PC-3 (cell line): ENCODE measurements at regions not wholly inside any gene's neighbourhood (a gene's known extent, or its start where the extent isn't known, plus 50 kb on each side); places are given as distances from the start of the nearest gene placed in this dataset.

Experiments
- ATAC-seq: fragments of 200-7000 bp; cut with Tn5 transposase; 2 replicates; pipeline ENCODE4 v1.9.1; 2020; ENCODE audit warnings: mild to moderate bottlenecking, moderate library complexity
- BruUV-seq: library from RNA; stranded (reverse); fragments of 400-500 nt; replicated peaks from 2 replicates; lab custom pipeline; 2021; lab: Mats Ljungman, UMichigan
- CTCF ChIA-PET: fragments of 300-600 bp; sonication (Branson Sonifier 250); formaldehyde crosslinking; loops from one replicate; lab custom pipeline; 2022; ENCODE audit warnings: antibody characterized with exemption; lab: Charles Lee
- POLR2A ChIA-PET: fragments of 300-600 bp; sonication (Branson Sonifier 250); formaldehyde crosslinking; loops from one replicate; lab custom pipeline; 2022; ENCODE audit warnings: antibody characterized with exemption; ENCODE audit not compliant: unreplicated experiment; lab: Charles Lee
- DNase-seq: peaks from one replicate; pipeline ENCODE4 v3.0.0-alpha.2; 2015
- H2AFZ ChIP-seq: fragments of 300-600 bp; sonication (generic); 2 replicates; pipeline ENCODE4 v1.6.0; 2016; ENCODE audit warnings: antibody characterized with exemption, low read length
- H3F3A ChIP-seq: fragments of 300-600 bp; sonication (generic); one replicate; pipeline ENCODE4 v1.6.0; 2017; ENCODE audit warnings: antibody characterized with exemption, low read length, control low read depth, mild to moderate bottlenecking; ENCODE audit not compliant: unreplicated experiment
- H3K27ac ChIP-seq: fragments of 300-600 bp; sonication (generic); 2 replicates; pipeline ENCODE4 v1.5.1; 2016; ENCODE audit warnings: mild to moderate bottlenecking, low read length
- H3K27me3 ChIP-seq: fragments of 300-600 bp; sonication (generic); 2 replicates; pipeline ENCODE4 v1.6.1; 2016; ENCODE audit warnings: low read length, mixed read lengths
- H3K36me3 ChIP-seq: fragments of 300-600 bp; sonication (generic); 2 replicates; pipeline ENCODE4 v1.6.1; 2016; ENCODE audit warnings: low read depth, mixed run types, low read length, mixed read lengths
- H3K4me1 ChIP-seq: fragments of 300-600 bp; sonication (generic); 2 replicates; pipeline ENCODE4 v1.5.1; 2016; ENCODE audit warnings: low read length; ENCODE audit not compliant: insufficient read depth
- H3K4me2 ChIP-seq: fragments of 300-600 bp; sonication (generic); 2 replicates; pipeline ENCODE4 v1.6.0; 2016; ENCODE audit warnings: low read length
- H3K4me3 ChIP-seq: fragments of 300-600 bp; sonication (generic); 2 replicates; pipeline ENCODE4 v1.5.1; 2016; ENCODE audit warnings: mild to moderate bottlenecking, low read length, mixed read lengths
- H3K79me2 ChIP-seq: fragments of 300-600 bp; sonication (generic); 2 replicates; pipeline ENCODE4 v1.6.1; 2017; ENCODE audit warnings: low read length, mixed read lengths
- H3K9ac ChIP-seq: fragments of 300-600 bp; sonication (generic); 2 replicates; pipeline ENCODE4 v1.6.0; 2016; ENCODE audit warnings: mild to moderate bottlenecking, low read length
- H3K9me2 ChIP-seq: fragments of 300-600 bp; sonication (generic); replicated peaks from 2 replicates; pipeline ENCODE4 v1.6.1; 2016; ENCODE audit warnings: mixed run types, low read length, mixed read lengths
- H3K9me3 ChIP-seq: fragments of 300-600 bp; sonication (generic); 2 replicates; pipeline ENCODE4 v1.6.1; 2016; ENCODE audit warnings: low read length, mixed read lengths
- H4K20me1 ChIP-seq: fragments of 300-600 bp; sonication (generic); 2 replicates; pipeline ENCODE4 v1.6.1; 2016; ENCODE audit warnings: low read length, mixed read lengths
- EZH2 ChIP-seq: fragments of 300-600 bp; sonication (generic); IDR thresholded peaks from one replicate; pipeline ENCODE4 v1.6.1; 2017; ENCODE audit warnings: antibody characterized with exemption, mild to moderate bottlenecking, low read length; ENCODE audit not compliant: unreplicated experiment
- EZH2phosphoT487 ChIP-seq: fragments of 300-600 bp; sonication (generic); IDR thresholded peaks from 2 replicates; pipeline ENCODE4 v1.6.1; 2018; ENCODE audit warnings: mild to moderate bottlenecking, antibody characterized with exemption, low read length, borderline replicate concordance
- intact Hi-C: fragments of 100-400 bp; cut with micrococcal nuclease; formaldehyde crosslinking; loops from 2 replicates; pipeline ENCODE4 v1.9.0; 2023
- TF ChIP-seq, protein P1 (sequence below): fragments of 300-600 bp; sonication (generic); conservative IDR thresholded peaks from 2 replicates; pipeline ENCODE4 v1.5.1; 2017; ENCODE audit warnings: antibody characterized with exemption, low read depth, mild to moderate bottlenecking, low read length

DNA sequence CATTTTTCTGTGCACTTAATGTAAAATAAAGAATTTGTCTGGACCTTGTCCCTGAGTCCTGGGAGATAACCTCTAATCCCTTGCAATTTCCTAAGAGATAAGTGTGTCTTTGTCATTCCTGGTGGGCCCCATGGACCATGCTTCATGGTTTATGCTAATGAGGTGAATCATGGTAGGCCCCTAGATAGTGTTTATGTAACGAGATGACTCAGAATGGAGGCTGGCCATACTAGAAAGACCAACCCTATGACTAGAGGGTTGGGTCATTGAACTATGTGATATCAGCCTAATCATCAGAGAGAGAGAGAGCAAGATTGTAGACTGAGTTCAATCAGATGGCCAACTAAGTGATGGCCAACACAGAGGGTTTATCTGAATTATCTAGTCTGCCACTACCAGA lies 64.2 kb upstream of the NHSL2 start:
- H3K36me3 ChIP-seq = no peaks in the 10 kb centered on the region
- no peak for ATAC-seq
- no peak overlapping the region for H3K4me2 ChIP-seq
- no peak overlapping the region for H3K27ac ChIP-seq
- H2AFZ ChIP-seq = no peak overlapping the region
- intact Hi-C loops = no loop called here
- DNase-seq = no peak
- TF ChIP-seq, protein P1, sequence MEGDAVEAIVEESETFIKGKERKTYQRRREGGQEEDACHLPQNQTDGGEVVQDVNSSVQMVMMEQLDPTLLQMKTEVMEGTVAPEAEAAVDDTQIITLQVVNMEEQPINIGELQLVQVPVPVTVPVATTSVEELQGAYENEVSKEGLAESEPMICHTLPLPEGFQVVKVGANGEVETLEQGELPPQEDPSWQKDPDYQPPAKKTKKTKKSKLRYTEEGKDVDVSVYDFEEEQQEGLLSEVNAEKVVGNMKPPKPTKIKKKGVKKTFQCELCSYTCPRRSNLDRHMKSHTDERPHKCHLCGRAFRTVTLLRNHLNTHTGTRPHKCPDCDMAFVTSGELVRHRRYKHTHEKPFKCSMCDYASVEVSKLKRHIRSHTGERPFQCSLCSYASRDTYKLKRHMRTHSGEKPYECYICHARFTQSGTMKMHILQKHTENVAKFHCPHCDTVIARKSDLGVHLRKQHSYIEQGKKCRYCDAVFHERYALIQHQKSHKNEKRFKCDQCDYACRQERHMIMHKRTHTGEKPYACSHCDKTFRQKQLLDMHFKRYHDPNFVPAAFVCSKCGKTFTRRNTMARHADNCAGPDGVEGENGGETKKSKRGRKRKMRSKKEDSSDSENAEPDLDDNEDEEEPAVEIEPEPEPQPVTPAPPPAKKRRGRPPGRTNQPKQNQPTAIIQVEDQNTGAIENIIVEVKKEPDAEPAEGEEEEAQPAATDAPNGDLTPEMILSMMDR = no peak
- TF ChIP-seq EZH2 (no peak), EZH2phosphoT487 (no peak)
- ChIA-PET CTCF (no interaction called here), POLR2A (no interaction called here)
- no peaks in the 10 kb centered on the region for H3K9me3 ChIP-seq
- peaks cover 21% of the 10 kb centered on the region for H3K27me3 ChIP-seq
- H3K4me1 ChIP-seq = no peaks in the 10 kb centered on the region
- H3K9me2 ChIP-seq = no peaks in the 10 kb centered on the region
- no peak overlapping the region for H3K9ac ChIP-seq
- H4K20me1 ChIP-seq = no peaks in the 10 kb centered on the region
- no peak overlapping the region for H3K4me3 ChIP-seq
- BruUV-seq = no TSS peak
- H3K79me2 ChIP-seq = no peaks in the 10 kb centered on the region
- no peaks in the 10 kb centered on the region for H3F3A ChIP-seq

DNA sequence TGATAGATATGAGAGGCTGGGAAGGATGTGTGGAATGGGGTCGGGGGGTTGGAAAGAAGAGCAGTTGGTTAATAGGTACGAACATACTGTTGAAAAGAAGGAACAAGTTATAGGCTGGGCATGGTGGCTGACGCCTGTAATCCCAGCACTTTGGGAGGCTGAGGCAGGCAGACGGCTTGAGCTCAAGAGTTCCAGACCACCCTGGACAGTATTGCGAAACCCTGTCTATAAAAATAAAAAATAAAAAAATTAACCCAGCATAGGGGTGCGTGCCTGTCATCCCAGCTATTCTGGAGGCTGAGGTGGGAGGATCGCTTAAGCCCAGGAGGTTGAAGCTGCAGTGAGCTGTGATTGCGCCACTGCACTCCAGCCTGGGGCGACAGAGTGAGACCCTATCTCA lies 58.5 kb upstream of the NHSL2 start:
- H3K4me3 ChIP-seq = no peak overlapping the region
- H3F3A ChIP-seq = no peaks in the 10 kb centered on the region
- ATAC-seq (no peak), DNase-seq (no peak)
- ChIA-PET POLR2A (no interaction called here), CTCF (no interaction called here)
- no peaks in the 10 kb centered on the region for H3K4me1 ChIP-seq
- peaks cover 29% of the 10 kb centered on the region for H3K27me3 ChIP-seq
- H3K9me2 ChIP-seq = no peaks in the 10 kb centered on the region
- BruUV-seq = no TSS peak
- no peak overlapping the region for H3K27ac ChIP-seq
- intact Hi-C loops = no loop called here
- no peaks in the 10 kb centered on the region for H3K79me2 ChIP-seq
- H3K9me3 ChIP-seq = no peaks in the 10 kb centered on the region
- no peaks in the 10 kb centered on the region for H3K36me3 ChIP-seq
- H2AFZ ChIP-seq = no peak overlapping the region
- H4K20me1 ChIP-seq = no peaks in the 10 kb centered on the region
- H3K9ac ChIP-seq = no peak overlapping the region
- no peak overlapping the region for H3K4me2 ChIP-seq
- TF ChIP-seq EZH2 (no peak), EZH2phosphoT487 (no peak)
- TF ChIP-seq, protein P1 = no peak

- no peaks in the 10 kb centered on the region for H3K9me3 ChIP-seq
- no peaks in the 10 kb centered on the region for H4K20me1 ChIP-seq
- DNase-seq (peak; percentile 67), ATAC-seq (peak; percentile 45; the same call in 1 of the 2 replicates)
- POLR2A ChIA-PET = no interaction called here
- no peak overlapping the region for H3K27ac ChIP-seq
- peaks cover 24% of the 10 kb centered on the region; the same call in 1 of the 2 replicates for H3K27me3 ChIP-seq
- CTCF ChIA-PET = interaction anchor here (0.6 to 0.7 kb wide), 2 partner anchors 1087 to 1138 kb away, joined by 3 to 4 read pairs; no protein-coding TSS in a partner anchor
- H3K9me2 ChIP-seq = no peaks in the 10 kb centered on the region
- H3K4me3 ChIP-seq = no peak overlapping the region
- no peak overlapping the region for H3K4me2 ChIP-seq
- no peaks in the 10 kb centered on the region for H3K4me1 ChIP-seq
- H3K79me2 ChIP-seq = no peaks in the 10 kb centered on the region
- H2AFZ ChIP-seq = no peak overlapping the region
- intact Hi-C loops = loop anchor here (1.0 kb wide), 1 partner anchor 189 kb away; no protein-coding TSS in a partner anchor
- no TSS peak for BruUV-seq
- no peak overlapping the region for H3K9ac ChIP-seq
- no peaks in the 10 kb centered on the region for H3K36me3 ChIP-seq
- no peaks in the 10 kb centered on the region for H3F3A ChIP-seq
- TF ChIP-seq, protein P1 = peak; percentile 67
- TF ChIP-seq EZH2 (no peak), EZH2phosphoT487 (no peak)
These were observed 51.0 kb upstream of the NHSL2 start for GRCh38 chrX:71859637-71860036.
